ENCODE measurements at regions not wholly inside any gene's neighbourhood (a gene's known extent, or its start where the extent isn't known, plus 50 kb on each side); places are given as distances from the start of the nearest gene placed in this dataset.

DNA sequence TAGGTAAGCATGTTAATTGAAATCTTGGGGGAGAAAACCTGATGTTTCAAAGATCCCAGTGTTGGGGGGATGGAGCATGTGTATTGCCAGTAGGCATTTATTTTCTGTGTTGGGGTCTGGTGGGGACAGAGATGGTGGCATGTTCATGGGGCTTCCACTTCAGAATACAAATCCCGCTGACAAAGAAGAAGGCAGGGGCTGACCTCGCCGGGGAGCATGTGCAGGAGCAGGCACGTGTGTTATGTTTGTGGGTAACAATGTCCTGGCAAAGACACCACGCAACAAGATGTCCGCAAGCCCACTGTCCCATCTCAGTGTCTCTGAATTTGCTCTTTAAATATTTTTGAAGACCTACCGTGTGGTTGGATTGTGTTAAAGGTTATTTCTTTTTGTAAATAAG lies 164.5 kb downstream of the TEX29 start:
- no peak for DNase-seq (ENCODE audit: low read depth)
- H3K4me3 ChIP-seq (ENCODE audit: control insufficient read depth, low read depth, low read length), result no peak overlapping the region
- TF ChIP-seq, protein P1, sequence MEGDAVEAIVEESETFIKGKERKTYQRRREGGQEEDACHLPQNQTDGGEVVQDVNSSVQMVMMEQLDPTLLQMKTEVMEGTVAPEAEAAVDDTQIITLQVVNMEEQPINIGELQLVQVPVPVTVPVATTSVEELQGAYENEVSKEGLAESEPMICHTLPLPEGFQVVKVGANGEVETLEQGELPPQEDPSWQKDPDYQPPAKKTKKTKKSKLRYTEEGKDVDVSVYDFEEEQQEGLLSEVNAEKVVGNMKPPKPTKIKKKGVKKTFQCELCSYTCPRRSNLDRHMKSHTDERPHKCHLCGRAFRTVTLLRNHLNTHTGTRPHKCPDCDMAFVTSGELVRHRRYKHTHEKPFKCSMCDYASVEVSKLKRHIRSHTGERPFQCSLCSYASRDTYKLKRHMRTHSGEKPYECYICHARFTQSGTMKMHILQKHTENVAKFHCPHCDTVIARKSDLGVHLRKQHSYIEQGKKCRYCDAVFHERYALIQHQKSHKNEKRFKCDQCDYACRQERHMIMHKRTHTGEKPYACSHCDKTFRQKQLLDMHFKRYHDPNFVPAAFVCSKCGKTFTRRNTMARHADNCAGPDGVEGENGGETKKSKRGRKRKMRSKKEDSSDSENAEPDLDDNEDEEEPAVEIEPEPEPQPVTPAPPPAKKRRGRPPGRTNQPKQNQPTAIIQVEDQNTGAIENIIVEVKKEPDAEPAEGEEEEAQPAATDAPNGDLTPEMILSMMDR (IDR thresholded peaks at IDR 0.05; ENCODE audit: control insufficient read depth, insufficient read depth, low read depth, low read length, missing control alignments), result no peak

DNA sequence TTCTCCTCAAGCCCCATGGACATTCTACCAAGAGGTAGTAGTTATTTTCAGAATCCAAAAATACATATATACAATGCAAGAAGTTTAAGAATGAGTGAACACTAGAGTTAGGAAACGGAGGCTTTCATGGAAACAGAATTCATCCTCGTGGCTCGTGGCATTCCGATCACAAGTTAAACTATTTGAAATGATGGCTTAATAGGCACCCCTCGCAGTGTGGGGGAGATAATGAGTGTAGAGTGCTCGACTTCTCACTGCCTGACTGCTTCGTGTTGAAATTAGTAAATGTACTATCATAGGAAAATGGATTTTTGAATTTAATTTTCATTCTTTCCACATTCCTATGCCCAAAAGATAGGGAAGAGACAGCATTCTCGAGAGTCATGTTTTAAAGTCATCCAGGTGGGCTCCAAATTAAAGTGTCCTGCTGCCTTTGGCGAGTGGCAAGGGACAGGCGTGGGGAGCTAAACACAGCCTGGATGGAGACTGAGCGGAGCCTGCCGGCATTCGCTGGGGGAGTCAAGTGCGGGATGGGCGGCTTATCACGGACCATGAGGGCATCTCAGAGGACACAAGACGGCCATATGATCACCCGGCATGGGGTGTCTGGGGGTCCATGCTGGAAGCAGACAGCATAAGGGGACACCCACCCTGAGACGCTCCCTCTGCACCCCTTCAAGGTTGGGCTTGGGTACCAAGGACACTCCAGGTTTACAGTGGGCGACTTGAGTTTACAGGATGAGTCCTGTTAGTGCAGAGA lies 165.2 kb downstream of the TEX29 start:
- no peak overlapping the region for H3K4me3 ChIP-seq (ENCODE audit: control insufficient read depth, low read depth, low read length)
- TF ChIP-seq, protein P1 (IDR thresholded peaks at IDR 0.05; ENCODE audit: control insufficient read depth, insufficient read depth, low read depth, low read length, missing control alignments), result no peak
- no peak for DNase-seq (ENCODE audit: low read depth)

DNA sequence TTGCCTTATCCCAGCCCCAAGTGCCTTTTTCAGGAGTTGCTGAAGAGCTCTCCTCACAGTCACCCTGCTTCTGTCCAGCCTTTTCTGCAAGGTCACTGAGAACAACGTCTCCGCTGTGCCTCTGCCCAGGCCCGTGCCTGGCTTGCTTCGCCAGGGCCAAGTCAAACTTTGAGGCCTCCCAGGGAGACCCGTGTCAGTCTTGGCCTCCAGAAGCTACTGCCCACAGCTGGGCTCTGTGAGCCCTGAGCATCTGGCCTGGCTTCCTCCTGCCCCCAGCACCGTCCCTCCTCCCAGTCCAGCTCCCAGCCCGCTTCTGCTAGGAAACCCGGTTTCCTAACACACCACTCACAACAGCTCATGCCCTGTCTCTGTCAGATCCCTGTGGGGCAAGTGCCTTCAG lies 165.9 kb downstream of the TEX29 start:
- TF ChIP-seq, protein P1 (IDR thresholded peaks at IDR 0.05; ENCODE audit: control insufficient read depth, insufficient read depth, low read depth, low read length, missing control alignments), result no peak
- no peak overlapping the region for H3K4me3 ChIP-seq (ENCODE audit: control insufficient read depth, low read depth, low read length)
- DNase-seq (ENCODE audit: low read depth), result no peak

- no peak for DNase-seq (ENCODE audit: low read depth)
- H3K4me3 ChIP-seq (ENCODE audit: control insufficient read depth, low read depth, low read length), result no peak overlapping the region
- TF ChIP-seq, protein P1 (IDR thresholded peaks at IDR 0.05; ENCODE audit: control insufficient read depth, insufficient read depth, low read depth, low read length, missing control alignments), result no peak
Observed at GRCh38 chr13:111486801-111487200, 166.4 kb downstream of the TEX29 start.

DNA sequence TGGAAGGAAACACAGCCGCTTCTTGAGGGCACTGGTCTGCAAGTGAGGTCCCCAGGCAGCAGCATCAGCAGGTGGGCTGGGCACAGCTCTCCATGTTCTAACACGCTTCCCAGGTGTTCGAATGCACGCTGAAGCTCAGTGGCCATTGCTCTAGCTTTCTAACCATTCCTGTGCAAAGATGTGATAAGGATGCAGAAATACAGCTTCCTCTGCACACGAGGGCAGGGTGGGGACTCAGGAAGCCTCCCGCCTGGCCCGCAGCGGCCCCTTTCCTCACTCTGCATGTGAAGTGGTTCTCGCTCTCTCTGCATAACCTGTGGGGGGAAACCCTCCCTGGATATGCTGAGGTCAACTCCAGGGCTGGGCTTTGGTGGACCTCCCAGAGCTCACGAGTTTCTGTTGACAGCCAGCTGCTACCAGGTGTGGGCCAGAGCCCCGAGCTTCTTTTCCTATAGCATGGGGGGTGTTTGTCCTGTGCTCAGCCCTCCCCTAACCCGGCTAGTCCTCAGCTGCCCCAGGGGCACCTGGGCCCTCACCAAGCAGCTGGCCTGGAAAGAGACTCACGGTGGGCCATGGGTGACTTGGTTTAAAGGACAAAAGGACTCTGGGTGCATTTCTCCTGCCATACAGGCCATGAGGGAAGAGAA lies 168.2 kb downstream of the TEX29 start:
- TF ChIP-seq, protein P1 (IDR thresholded peaks at IDR 0.05; ENCODE audit: control insufficient read depth, insufficient read depth, low read depth, low read length, missing control alignments), result no peak
- no peak overlapping the region for H3K4me3 ChIP-seq (ENCODE audit: control insufficient read depth, low read depth, low read length)
- DNase-seq (ENCODE audit: low read depth), result no peak

- DNase-seq (ENCODE audit: low read depth), result no peak
- TF ChIP-seq, protein P1 (IDR thresholded peaks at IDR 0.05; ENCODE audit: control insufficient read depth, insufficient read depth, low read depth, low read length, missing control alignments), result no peak
- no peak overlapping the region for H3K4me3 ChIP-seq (ENCODE audit: control insufficient read depth, low read depth, low read length)
Observed at GRCh38 chr13:111489301-111489700, 168.9 kb downstream of the TEX29 start.

Measured in AG09309 (cell line).